ENCODE measurements at regions not wholly inside any gene's neighbourhood (a gene's known extent, or its start where the extent isn't known, plus 50 kb on each side); places are given as distances from the start of the nearest gene placed in this dataset.

- H3K27ac ChIP-seq (ENCODE audit: low read depth, low read length), result no peak overlapping the region
- no peaks in the 10 kb centered on the region for H3K4me1 ChIP-seq (ENCODE audit: control insufficient read depth, insufficient read depth, low read length)
- H3K4me3 ChIP-seq (ENCODE audit: low read depth, low read length), result no peak overlapping the region
- no peaks in the 10 kb centered on the region for H3K9me3 ChIP-seq (ENCODE audit: control insufficient read depth, insufficient read depth, low read length)
- no peak for DNase-seq (ENCODE audit: low read depth in 4 of 6, low spot score in 6 of 6)
- H3K36me3 ChIP-seq (ENCODE audit: control insufficient read depth, insufficient read depth, low read length), result no peaks in the 10 kb centered on the region
- 79% methylated on average over 2 of the region's 4 CpGs for WGBS (ENCODE audit: insufficient coverage)
- H3K27me3 ChIP-seq (ENCODE audit: control insufficient read depth, insufficient read depth, low read length), result no peaks in the 10 kb centered on the region
These were observed 270.9 kb upstream of the JARID2 start for GRCh38 chr6:14974792-14975470.

GRCh38 chr6:14975471-14975817 is 270.4 kb upstream of the JARID2 start:
- no peaks in the 10 kb centered on the region for H3K27me3 ChIP-seq (ENCODE audit: control insufficient read depth, insufficient read depth, low read length)
- no peaks in the 10 kb centered on the region for H3K4me1 ChIP-seq (ENCODE audit: control insufficient read depth, insufficient read depth, low read length)
- no peak overlapping the region for H3K27ac ChIP-seq (ENCODE audit: low read depth, low read length)
- DNase-seq (ENCODE audit: low read depth in 4 of 6, low spot score in 6 of 6), result peak in 1 of 6 donors; percentile 23
- WGBS (ENCODE audit: insufficient coverage), result 64% methylated on average over 2 of the region's 4 CpGs
- no peak overlapping the region for H3K4me3 ChIP-seq (ENCODE audit: low read depth, low read length)
- H3K9me3 ChIP-seq (ENCODE audit: control insufficient read depth, insufficient read depth, low read length), result no peaks in the 10 kb centered on the region
- no peaks in the 10 kb centered on the region for H3K36me3 ChIP-seq (ENCODE audit: control insufficient read depth, insufficient read depth, low read length)

- H3K27me3 ChIP-seq (ENCODE audit: control insufficient read depth, insufficient read depth, low read length), result no peaks in the 10 kb centered on the region
- no peaks in the 10 kb centered on the region for H3K36me3 ChIP-seq (ENCODE audit: control insufficient read depth, insufficient read depth, low read length)
- WGBS (ENCODE audit: insufficient coverage), result 100% methylated on average over 1 of the region's 1 CpG
- H3K9me3 ChIP-seq (ENCODE audit: control insufficient read depth, insufficient read depth, low read length), result no peaks in the 10 kb centered on the region
- H3K27ac ChIP-seq (ENCODE audit: low read depth, low read length), result no peak overlapping the region
- H3K4me3 ChIP-seq (ENCODE audit: low read depth, low read length), result no peak overlapping the region
- H3K4me1 ChIP-seq (ENCODE audit: control insufficient read depth, insufficient read depth, low read length), result no peaks in the 10 kb centered on the region
- DNase-seq (ENCODE audit: low read depth in 4 of 6, low spot score in 6 of 6), result no peak
These were observed 268.0 kb upstream of the JARID2 start for GRCh38 chr6:14977747-14978382.

GRCh38 chr6:14981960-14982359 is 263.9 kb upstream of the JARID2 start:
- no peaks in the 10 kb centered on the region for H3K36me3 ChIP-seq (ENCODE audit: control insufficient read depth, insufficient read depth, low read length)
- H3K4me1 ChIP-seq (ENCODE audit: control insufficient read depth, insufficient read depth, low read length), result no peaks in the 10 kb centered on the region
- DNase-seq (ENCODE audit: low read depth in 4 of 6, low spot score in 6 of 6), result no peak
- no peak overlapping the region for H3K4me3 ChIP-seq (ENCODE audit: low read depth, low read length)
- WGBS (ENCODE audit: insufficient coverage), result 97% methylated on average over 7 of the region's 8 CpGs
- no peaks in the 10 kb centered on the region for H3K27me3 ChIP-seq (ENCODE audit: control insufficient read depth, insufficient read depth, low read length)
- no peak overlapping the region for H3K27ac ChIP-seq (ENCODE audit: low read depth, low read length)
- H3K9me3 ChIP-seq (ENCODE audit: control insufficient read depth, insufficient read depth, low read length), result no peaks in the 10 kb centered on the region

GRCh38 chr6:14983599-14984518 is 262.0 kb upstream of the JARID2 start:
- no peak overlapping the region for H3K27ac ChIP-seq (ENCODE audit: low read depth, low read length)
- H3K4me1 ChIP-seq (ENCODE audit: control insufficient read depth, insufficient read depth, low read length), result no peaks in the 10 kb centered on the region
- H3K27me3 ChIP-seq (ENCODE audit: control insufficient read depth, insufficient read depth, low read length), result no peaks in the 10 kb centered on the region
- WGBS (ENCODE audit: insufficient coverage), result 76% methylated on average over 2 of the region's 5 CpGs
- H3K4me3 ChIP-seq (ENCODE audit: low read depth, low read length), result no peak overlapping the region
- no peaks in the 10 kb centered on the region for H3K9me3 ChIP-seq (ENCODE audit: control insufficient read depth, insufficient read depth, low read length)
- peak in 1 of 6 donors; percentile 43 for DNase-seq (ENCODE audit: low read depth in 4 of 6, low spot score in 6 of 6)
- H3K36me3 ChIP-seq (ENCODE audit: control insufficient read depth, insufficient read depth, low read length), result no peaks in the 10 kb centered on the region

DNA sequence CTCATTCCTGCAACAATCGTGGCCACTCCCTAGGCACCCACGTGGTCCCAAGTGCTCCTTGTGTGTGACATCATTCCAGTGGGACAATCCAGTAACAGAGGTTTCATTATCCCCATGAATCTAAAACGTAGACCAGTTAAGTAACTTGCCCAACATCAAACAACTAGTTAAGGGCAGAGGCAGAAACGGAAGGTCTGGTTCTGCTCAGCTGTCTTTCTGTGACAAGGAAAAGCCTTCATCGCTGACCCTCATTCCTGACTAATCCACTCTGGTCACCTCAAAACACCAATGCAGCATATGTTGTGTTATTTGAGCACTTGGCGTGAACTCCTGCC is 261.4 kb upstream of the JARID2 start:
- Histone ChIP-seq H3K27ac (ENCODE audit: low read depth, low read length) (no peak overlapping the region), H3K9me3 (ENCODE audit: control insufficient read depth, insufficient read depth, low read length) (no peaks in the 10 kb centered on the region), H3K4me1 (ENCODE audit: control insufficient read depth, insufficient read depth, low read length) (no peaks in the 10 kb centered on the region), H3K36me3 (ENCODE audit: control insufficient read depth, insufficient read depth, low read length) (no peaks in the 10 kb centered on the region), H3K27me3 (ENCODE audit: control insufficient read depth, insufficient read depth, low read length) (no peaks in the 10 kb centered on the region), H3K4me3 (ENCODE audit: low read depth, low read length) (no peak overlapping the region)
- no peak for DNase-seq (ENCODE audit: low read depth in 4 of 6, low spot score in 6 of 6)
- 53% methylated on average over 3 of the region's 6 CpGs for WGBS (ENCODE audit: insufficient coverage)

GRCh38 chr6:14985366-14985765 is 260.5 kb upstream of the JARID2 start:
- Histone ChIP-seq H3K4me3 (ENCODE audit: low read depth, low read length) (no peak overlapping the region), H3K4me1 (ENCODE audit: control insufficient read depth, insufficient read depth, low read length) (no peaks in the 10 kb centered on the region), H3K27ac (ENCODE audit: low read depth, low read length) (no peak overlapping the region), H3K27me3 (ENCODE audit: control insufficient read depth, insufficient read depth, low read length) (no peaks in the 10 kb centered on the region), H3K9me3 (ENCODE audit: control insufficient read depth, insufficient read depth, low read length) (no peaks in the 10 kb centered on the region), H3K36me3 (ENCODE audit: control insufficient read depth, insufficient read depth, low read length) (no peaks in the 10 kb centered on the region)
- WGBS (ENCODE audit: insufficient coverage), result 80% methylated on average over 3 of the region's 4 CpGs
- no peak for DNase-seq (ENCODE audit: low read depth in 4 of 6, low spot score in 6 of 6)

DNA sequence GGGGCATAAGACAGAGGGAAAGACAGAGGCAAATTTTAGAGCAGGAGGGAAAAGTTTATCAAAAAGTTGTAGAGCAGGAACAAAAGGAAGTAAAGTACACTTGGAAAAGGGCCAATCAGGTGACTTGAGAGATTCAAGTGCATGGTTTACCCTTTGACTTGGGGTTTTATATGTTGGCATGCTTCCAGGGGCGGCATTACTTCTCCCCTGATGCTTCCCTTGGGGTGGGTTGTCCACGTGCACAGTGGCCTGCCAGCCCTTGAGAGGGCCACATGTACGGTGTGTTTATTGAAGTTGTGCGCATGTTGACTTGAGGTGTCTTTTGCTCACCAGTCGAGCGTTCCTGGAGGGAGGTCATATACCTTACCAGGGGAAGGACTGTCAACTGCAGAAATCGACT is 259.5 kb upstream of the JARID2 start:
- no peak overlapping the region for H3K4me3 ChIP-seq (ENCODE audit: low read depth, low read length)
- no peaks in the 10 kb centered on the region for H3K9me3 ChIP-seq (ENCODE audit: control insufficient read depth, insufficient read depth, low read length)
- H3K4me1 ChIP-seq (ENCODE audit: control insufficient read depth, insufficient read depth, low read length), result no peaks in the 10 kb centered on the region
- no peaks in the 10 kb centered on the region for H3K27me3 ChIP-seq (ENCODE audit: control insufficient read depth, insufficient read depth, low read length)
- no peak for DNase-seq (ENCODE audit: low read depth in 4 of 6, low spot score in 6 of 6)
- no peaks in the 10 kb centered on the region for H3K36me3 ChIP-seq (ENCODE audit: control insufficient read depth, insufficient read depth, low read length)
- H3K27ac ChIP-seq (ENCODE audit: low read depth, low read length), result no peak overlapping the region
- WGBS (ENCODE audit: insufficient coverage), result 96% methylated on average over 6 of the region's 7 CpGs

DNA sequence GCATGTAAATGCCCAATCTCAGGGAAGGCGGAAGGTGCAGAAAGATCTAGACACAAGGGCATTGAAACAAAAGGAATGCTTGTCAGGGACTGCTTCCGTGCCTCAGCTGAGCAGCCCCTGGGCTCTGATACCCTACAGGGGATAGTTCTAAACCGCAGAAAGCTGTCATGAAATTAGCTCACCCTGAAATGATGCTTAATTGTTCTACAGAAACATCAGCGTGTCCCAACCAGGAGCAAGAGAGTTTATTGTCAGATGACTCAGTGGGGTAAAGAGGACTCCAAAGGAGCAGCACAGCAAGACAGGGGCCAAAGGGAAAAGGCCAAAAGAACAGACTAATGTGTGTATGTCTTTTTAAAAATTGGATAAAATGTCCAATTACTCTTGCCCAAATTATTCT is 258.4 kb upstream of the JARID2 start:
- H3K27me3 ChIP-seq (ENCODE audit: control insufficient read depth, insufficient read depth, low read length), result no peaks in the 10 kb centered on the region
- no peaks in the 10 kb centered on the region for H3K9me3 ChIP-seq (ENCODE audit: control insufficient read depth, insufficient read depth, low read length)
- no peak overlapping the region for H3K4me3 ChIP-seq (ENCODE audit: low read depth, low read length)
- H3K4me1 ChIP-seq (ENCODE audit: control insufficient read depth, insufficient read depth, low read length), result no peaks in the 10 kb centered on the region
- DNase-seq (ENCODE audit: low read depth in 4 of 6, low spot score in 6 of 6), result no peak
- WGBS (ENCODE audit: insufficient coverage), result 73% methylated on average over 4 of the region's 4 CpGs
- H3K27ac ChIP-seq (ENCODE audit: low read depth, low read length), result no peak overlapping the region
- H3K36me3 ChIP-seq (ENCODE audit: control insufficient read depth, insufficient read depth, low read length), result no peaks in the 10 kb centered on the region
